HEK293T (cell line): ENCODE measurements at regions not wholly inside any gene's neighbourhood (a gene's known extent, or its start where the extent isn't known, plus 50 kb on each side); places are given as distances from the start of the nearest gene placed in this dataset.

Source experiments
- CTCF ChIA-PET: fragments of 350-600 bp; formaldehyde crosslinking; extraction: SDS; loops from one replicate; lab custom pipeline; 2021; ENCODE audit warnings: antibody characterized with exemption, inconsistent platforms; lab: Yijun Ruan, JAX
- POLR2A ChIA-PET: fragments of 350-600 bp; formaldehyde crosslinking; extraction: SDS; loops from one replicate; lab custom pipeline; 2020; ENCODE audit warnings: antibody characterized with exemption, inconsistent platforms; lab: Yijun Ruan, JAX
- DNase-seq: peaks from one replicate; pipeline ENCODE4 v3.0.0; 2012; ENCODE audit warnings: mixed read lengths; ENCODE audit errors: extremely low spot score
- ARNT ChIP-seq: fragments of 450-650 bp; IDR thresholded peaks from 2 replicates; pipeline ENCODE4 v1.6.1; 2017; ENCODE audit warnings: mild to moderate bottlenecking
- BHLHE40 ChIP-seq: fragments of 450-650 bp; IDR thresholded peaks from 2 replicates; pipeline ENCODE4 v1.6.1; 2016; ENCODE audit warnings: mild to moderate bottlenecking, moderate library complexity, borderline replicate concordance
- CTBP1 ChIP-seq: fragments of 450-650 bp; IDR thresholded peaks from 2 replicates; pipeline ENCODE4 v1.6.1; 2016; ENCODE audit warnings: borderline replicate concordance
- ELF4 ChIP-seq: fragments of 450-650 bp; IDR thresholded peaks from 2 replicates; pipeline ENCODE4 v1.6.1; 2017; ENCODE audit warnings: antibody characterized with exemption
- FOXA1 ChIP-seq: fragments of 450-650 bp; IDR thresholded peaks from 2 replicates; pipeline ENCODE4 v1.6.1; 2016; ENCODE audit warnings: mild to moderate bottlenecking
- FOXK2 ChIP-seq: fragments of 450-650 bp; IDR thresholded peaks from 2 replicates; pipeline ENCODE4 v1.6.1; 2016; ENCODE audit warnings: mild to moderate bottlenecking
- FOXM1 ChIP-seq: fragments of 450-650 bp; IDR thresholded peaks from 2 replicates; pipeline ENCODE4 v1.6.1; 2017; ENCODE audit warnings: mild to moderate bottlenecking, borderline replicate concordance
- HDGF ChIP-seq: fragments of 450-650 bp; IDR thresholded peaks from 2 replicates; pipeline ENCODE4 v1.6.1; 2017; ENCODE audit warnings: antibody characterized with exemption, borderline replicate concordance
- L3MBTL2 ChIP-seq: fragments of 450-650 bp; conservative IDR thresholded peaks from 2 replicates; pipeline ENCODE4 v1.6.1; 2016; ENCODE audit warnings: mild to moderate bottlenecking
- LEF1 ChIP-seq: fragments of 450-650 bp; IDR thresholded peaks from 2 replicates; pipeline ENCODE4 v1.6.1; 2017; ENCODE audit warnings: mild to moderate bottlenecking, borderline replicate concordance
- NFRKB ChIP-seq: fragments of 450-650 bp; IDR thresholded peaks from 2 replicates; pipeline ENCODE4 v1.6.1; 2016; ENCODE audit warnings: mild to moderate bottlenecking, moderate library complexity
- SP1 ChIP-seq: fragments of 450-650 bp; IDR thresholded peaks from 2 replicates; pipeline ENCODE4 v1.6.1; 2017
- SUZ12 ChIP-seq: fragments of 450-650 bp; IDR thresholded peaks from 2 replicates; pipeline ENCODE4 v1.6.1; 2016; ENCODE audit warnings: mild to moderate bottlenecking
- TARDBP ChIP-seq: fragments of 450-650 bp; IDR thresholded peaks from 2 replicates; pipeline ENCODE4 v1.6.1; 2016
- ZNF384 ChIP-seq: fragments of 450-650 bp; IDR thresholded peaks from 2 replicates; pipeline ENCODE4 v1.6.1; 2016
- TF ChIP-seq, protein P1 (sequence below): fragments of 450-650 bp; IDR thresholded peaks from 2 replicates; pipeline ENCODE4 v1.6.1; 2016

DNA sequence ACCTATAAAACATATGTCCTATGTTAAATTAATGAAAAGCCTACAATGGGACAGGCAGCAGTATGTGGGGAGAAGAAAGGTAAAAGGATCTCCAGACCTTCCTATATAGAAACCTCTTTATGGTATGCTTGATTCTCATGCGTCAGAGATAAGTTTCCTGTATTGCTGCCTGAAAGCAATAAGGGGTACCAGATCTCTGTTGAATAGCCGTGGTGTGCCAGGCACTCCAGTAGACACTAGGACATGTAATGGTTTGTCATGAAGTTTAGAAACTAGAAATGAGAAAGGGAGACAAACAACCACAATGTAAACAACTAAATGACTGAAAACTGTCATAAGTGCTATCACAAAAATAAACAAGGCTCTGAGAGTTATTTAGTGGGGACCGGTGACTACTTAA lies 168.1 kb downstream of the EFHB start:
- DNase-seq, result no peak
- ChIA-PET CTCF (no interaction called here), POLR2A (no interaction called here)
- TF ChIP-seq ELF4 (no peak), SP1 (no peak), FOXM1 (no peak), FOXK2 (no peak), HDGF (no peak), ZNF384 (no peak), NFRKB (no peak), TARDBP (no peak), L3MBTL2 (no peak), FOXA1 (no peak), BHLHE40 (no peak), LEF1 (no peak), CTBP1 (no peak)
- TF ChIP-seq, protein P1, sequence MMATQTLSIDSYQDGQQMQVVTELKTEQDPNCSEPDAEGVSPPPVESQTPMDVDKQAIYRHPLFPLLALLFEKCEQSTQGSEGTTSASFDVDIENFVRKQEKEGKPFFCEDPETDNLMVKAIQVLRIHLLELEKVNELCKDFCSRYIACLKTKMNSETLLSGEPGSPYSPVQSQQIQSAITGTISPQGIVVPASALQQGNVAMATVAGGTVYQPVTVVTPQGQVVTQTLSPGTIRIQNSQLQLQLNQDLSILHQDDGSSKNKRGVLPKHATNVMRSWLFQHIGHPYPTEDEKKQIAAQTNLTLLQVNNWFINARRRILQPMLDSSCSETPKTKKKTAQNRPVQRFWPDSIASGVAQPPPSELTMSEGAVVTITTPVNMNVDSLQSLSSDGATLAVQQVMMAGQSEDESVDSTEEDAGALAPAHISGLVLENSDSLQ, result no peak

DNA sequence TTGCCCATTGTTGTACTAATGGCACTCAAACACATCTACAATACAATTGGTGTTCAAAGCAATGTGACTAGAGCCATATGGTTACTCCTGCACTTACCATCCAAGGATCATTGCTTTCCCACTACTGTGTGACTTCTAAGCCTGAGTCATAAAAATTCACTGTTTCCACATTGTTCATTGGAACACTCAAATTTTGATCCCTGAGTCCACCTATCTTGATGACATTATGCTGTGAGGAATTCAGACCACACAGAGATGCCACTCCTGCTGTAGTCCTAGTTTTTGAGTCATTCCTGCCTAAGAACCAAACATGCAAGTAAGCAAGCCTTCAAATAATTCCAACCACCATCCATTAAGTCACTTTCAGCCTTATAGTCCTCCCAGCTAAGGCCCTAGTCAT lies 176.2 kb downstream of the EFHB start:
- TF ChIP-seq CTBP1, result no peak
- TF ChIP-seq ARNT, result no peak
- TF ChIP-seq L3MBTL2, result no peak
- no peak for TF ChIP-seq FOXA1
- no peak for TF ChIP-seq BHLHE40
- TF ChIP-seq FOXM1, result no peak
- no peak for TF ChIP-seq ELF4
- TF ChIP-seq NFRKB, result no peak
- TF ChIP-seq LEF1, result no peak
- POLR2A ChIA-PET, result no interaction called here
- no peak for DNase-seq
- CTCF ChIA-PET, result no interaction called here

DNA sequence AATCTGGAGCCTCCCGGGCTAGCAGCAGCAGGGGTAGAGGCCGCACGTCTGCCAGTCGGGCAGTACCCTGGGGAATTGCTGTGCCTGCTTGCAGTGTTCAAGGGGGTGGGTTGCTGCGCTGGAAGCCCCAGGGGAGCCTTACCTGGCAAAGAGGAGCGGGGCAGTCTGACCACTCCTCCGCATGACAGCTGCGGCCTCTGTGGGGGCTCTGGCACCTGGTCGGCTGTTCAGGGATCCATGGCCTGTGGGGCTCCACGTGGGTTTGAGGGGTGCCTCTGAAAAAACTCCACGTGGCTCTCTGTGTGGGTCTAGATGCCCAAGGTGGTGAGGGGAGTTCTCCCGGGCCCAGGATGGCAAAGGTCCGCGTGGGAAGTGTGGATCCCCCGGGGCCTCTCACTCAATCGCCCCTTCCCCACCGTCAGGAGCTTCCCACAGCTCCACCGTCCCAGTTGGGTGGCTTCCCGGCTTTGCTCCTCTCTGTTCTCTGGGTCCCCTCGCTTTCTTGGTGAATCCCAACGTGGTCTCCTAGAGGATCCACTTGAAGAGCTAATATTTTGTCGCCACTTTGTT lies 184.5 kb downstream of the EFHB start:
- POLR2A ChIA-PET, result no interaction called here
- no peak for DNase-seq
- CTCF ChIA-PET, result no interaction called here

DNA sequence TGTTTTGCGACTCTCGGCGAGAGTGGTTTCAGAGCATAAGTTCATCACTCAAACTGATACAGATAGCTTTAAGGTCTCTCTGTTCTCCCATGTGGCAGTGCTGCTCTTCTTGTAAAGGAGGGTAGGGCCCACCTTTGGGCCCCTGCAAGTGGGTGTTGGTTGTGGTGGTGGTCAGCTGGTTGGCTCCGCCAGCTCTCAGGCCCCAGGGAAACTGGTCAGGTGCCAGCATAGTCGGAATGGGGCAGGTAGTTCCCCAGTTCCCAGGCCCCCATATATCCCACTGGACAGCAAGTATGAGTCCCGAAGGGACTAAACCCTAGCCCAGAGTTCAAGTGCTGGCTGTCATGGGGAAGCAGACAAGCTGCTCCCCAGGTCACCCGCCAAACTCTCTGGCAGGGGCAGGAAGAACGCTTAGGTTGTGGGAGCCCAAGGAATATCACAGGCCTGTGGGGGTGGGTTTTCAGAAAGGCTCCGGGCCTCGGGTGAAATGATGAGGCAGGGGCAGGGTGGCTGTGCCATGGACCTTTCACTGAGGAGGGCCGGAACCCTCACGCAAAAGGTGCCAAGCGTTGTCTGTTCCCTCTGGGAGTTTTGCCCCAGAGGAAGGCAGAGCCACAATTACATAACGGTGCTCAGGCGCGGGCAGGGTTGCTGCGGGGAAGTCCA lies 185.1 kb downstream of the EFHB start:
- TF ChIP-seq LEF1 (no peak), SP1 (no peak), FOXM1 (no peak), FOXA1 (no peak), CTBP1 (no peak), ARNT (no peak), ZNF384 (no peak), ELF4 (no peak), HDGF (no peak), SUZ12 (no peak), BHLHE40 (no peak), L3MBTL2 (no peak)
- TF ChIP-seq, protein P1, result no peak
- DNase-seq, result no peak
- ChIA-PET CTCF (no interaction called here), POLR2A (no interaction called here)

More for the DNA sequence above, 184.5 kb downstream of the EFHB start:
- TF ChIP-seq SUZ12 (no peak), LEF1 (no peak), ZNF384 (no peak), NFRKB (no peak), BHLHE40 (no peak), FOXA1 (no peak), TARDBP (no peak), ELF4 (no peak), HDGF (no peak), ARNT (no peak)

DNA sequence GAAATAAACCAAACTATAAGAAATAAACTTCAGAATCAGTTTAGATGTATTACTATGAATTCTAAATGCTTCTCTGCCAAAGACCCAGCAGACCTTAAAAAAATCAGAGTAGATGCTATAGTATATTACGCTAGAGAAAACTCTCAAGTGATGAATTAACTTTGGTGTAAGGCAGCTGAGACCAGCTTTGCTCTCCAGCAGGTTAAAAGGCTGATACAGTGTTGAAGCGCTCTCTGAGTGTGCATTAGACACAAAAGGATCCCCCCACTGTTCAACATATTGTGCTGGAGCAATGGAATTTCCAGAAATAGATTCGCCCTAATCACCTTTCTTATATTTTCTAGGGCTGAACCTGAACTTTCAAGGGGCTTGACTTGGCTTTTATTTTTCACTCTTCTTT lies 190.0 kb downstream of the EFHB start:
- DNase-seq, result no peak
- no peak for TF ChIP-seq L3MBTL2
- TF ChIP-seq SUZ12, result no peak
- no peak for TF ChIP-seq LEF1
- TF ChIP-seq SP1, result no peak
- no peak for TF ChIP-seq FOXK2
- TF ChIP-seq FOXA1, result no peak
- POLR2A ChIA-PET, result no interaction called here
- CTCF ChIA-PET, result no interaction called here

DNA sequence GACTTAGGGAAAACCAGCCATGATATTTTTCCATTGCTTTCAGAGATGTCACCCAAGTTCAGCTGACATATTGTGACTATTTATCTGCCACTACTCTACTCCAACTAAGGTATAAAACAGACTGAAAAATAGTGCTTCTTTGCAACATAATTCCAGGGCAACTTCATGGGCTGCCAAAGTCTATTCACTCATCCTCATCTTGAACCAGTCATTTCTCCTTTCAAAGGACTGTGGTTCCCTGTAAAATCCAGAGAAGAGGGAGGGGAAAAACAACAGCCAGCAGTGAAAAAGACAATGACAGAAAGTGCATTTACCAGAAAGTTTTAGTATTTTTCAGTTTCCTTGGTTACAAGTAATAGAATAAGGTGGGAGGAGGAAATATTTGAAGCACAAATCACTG lies 191.1 kb downstream of the EFHB start:
- TF ChIP-seq L3MBTL2 (no peak), LEF1 (no peak), CTBP1 (no peak)
- TF ChIP-seq, protein P1, result no peak
- CTCF ChIA-PET, result no interaction called here
- POLR2A ChIA-PET, result no interaction called here
- DNase-seq, result no peak
